H9 (cell line): ENCODE measurements at regions not wholly inside any gene's neighbourhood (a gene's known extent, or its start where the extent isn't known, plus 50 kb on each side); places are given as distances from the start of the nearest gene placed in this dataset.

Experiments
- DNase-seq: peaks from one replicate; pipeline ENCODE4 v3.0.0-alpha.2; 2017
- H2AFZ ChIP-seq: one replicate; pipeline ENCODE4 v1.6.1; 2013; ENCODE audit warnings: mild to moderate bottlenecking, low read length, control low read depth, moderate library complexity
- H2AK5ac ChIP-seq: 2 replicates; pipeline ENCODE4 v1.6.1; 2013; ENCODE audit warnings: low read length, control low read depth, mixed read lengths; ENCODE audit not compliant: insufficient read length
- H2BK120ac ChIP-seq: one replicate; pipeline ENCODE4 v1.6.1; 2013; ENCODE audit warnings: low read depth, mild to moderate bottlenecking, low read length, control low read depth, inconsistent platforms; ENCODE audit not compliant: poor library complexity, severe bottlenecking
- H2BK12ac ChIP-seq: 2 replicates; pipeline ENCODE4 v1.6.1; 2013; ENCODE audit warnings: low read length, control low read depth, mixed read lengths, low read depth; ENCODE audit not compliant: insufficient read length
- H2BK15ac ChIP-seq: 2 replicates; pipeline ENCODE4 v1.6.1; 2013; ENCODE audit warnings: low read depth, low read length, control low read depth
- H2BK20ac ChIP-seq: one replicate; pipeline ENCODE4 v1.6.1; 2013; ENCODE audit warnings: low read depth, mild to moderate bottlenecking, low read length, control low read depth, inconsistent platforms; ENCODE audit not compliant: poor library complexity, severe bottlenecking
- H2BK5ac ChIP-seq: 2 replicates; pipeline ENCODE4 v1.6.1; 2013; ENCODE audit warnings: low read length, control low read depth, mixed read lengths; ENCODE audit not compliant: insufficient read length
- H3K14ac ChIP-seq: 2 replicates; pipeline ENCODE4 v1.6.1; 2013; ENCODE audit warnings: low read length, control low read depth; ENCODE audit not compliant: insufficient read depth
- H3K18ac ChIP-seq: 2 replicates; pipeline ENCODE4 v1.6.1; 2013; ENCODE audit warnings: low read depth, mild to moderate bottlenecking, mixed read lengths, low read length, control low read depth; ENCODE audit not compliant: insufficient read length
- H3K23ac ChIP-seq: 2 replicates; pipeline ENCODE4 v1.6.1; 2013; ENCODE audit warnings: low read length, control low read depth, mixed read lengths, low read depth; ENCODE audit not compliant: insufficient read length
- H3K23me2 ChIP-seq: 2 replicates; pipeline ENCODE4 v1.6.1; 2013; ENCODE audit warnings: low read depth, mild to moderate bottlenecking, mixed read lengths, low read length, control low read depth; ENCODE audit not compliant: insufficient read length, poor library complexity, severe bottlenecking
- H3K27ac ChIP-seq: 2 replicates; pipeline ENCODE4 v1.5.1; 2013; ENCODE audit warnings: low read length, control low read depth, mixed read lengths, low read depth; ENCODE audit not compliant: insufficient read length
- H3K27me3 ChIP-seq: 2 replicates; pipeline ENCODE4 v1.6.1; 2013; ENCODE audit warnings: low read length, control low read depth, inconsistent platforms; ENCODE audit not compliant: insufficient read depth
- H3K4ac ChIP-seq: 2 replicates; pipeline ENCODE4 v1.6.1; 2013; ENCODE audit warnings: low read depth, mild to moderate bottlenecking, control low read depth, inconsistent platforms, low read length, moderate library complexity
- H3K4me1 ChIP-seq: 2 replicates; pipeline ENCODE4 v1.6.1; 2013; ENCODE audit warnings: low read length, control low read depth, inconsistent platforms; ENCODE audit not compliant: insufficient read depth
- H3K4me2 ChIP-seq: 2 replicates; pipeline ENCODE4 v1.6.1; 2013; ENCODE audit warnings: low read length, control low read depth, mixed read lengths; ENCODE audit not compliant: insufficient read length, insufficient read depth
- H3K56ac ChIP-seq: 2 replicates; pipeline ENCODE4 v1.6.1; 2013; ENCODE audit warnings: low read depth, mild to moderate bottlenecking, mixed read lengths, low read length, control low read depth; ENCODE audit not compliant: insufficient read length
- H3K79me1 ChIP-seq: 2 replicates; pipeline ENCODE4 v1.6.1; 2013; ENCODE audit warnings: low read depth, mild to moderate bottlenecking, moderate library complexity, low read length, control low read depth, inconsistent platforms; ENCODE audit not compliant: insufficient read depth, poor library complexity, severe bottlenecking
- H3K79me2 ChIP-seq: 2 replicates; pipeline ENCODE4 v1.6.1; 2013; ENCODE audit warnings: low read length, control low read depth, inconsistent platforms; ENCODE audit not compliant: insufficient read depth
- H3K9ac ChIP-seq: 2 replicates; pipeline ENCODE4 v1.6.1; 2013; ENCODE audit warnings: low read length, control low read depth, mixed read lengths; ENCODE audit not compliant: insufficient read length; ENCODE audit errors: extremely low read depth
- H3K9me3 ChIP-seq: one replicate; pipeline ENCODE4 v1.6.1; 2013; ENCODE audit warnings: low read depth, low read length, inconsistent platforms; ENCODE audit not compliant: control insufficient read depth
- H3T11ph ChIP-seq: one replicate; pipeline ENCODE4 v1.6.1; 2013; ENCODE audit warnings: mild to moderate bottlenecking, low read length, control low read depth, inconsistent platforms
- H4K20me1 ChIP-seq: one replicate; pipeline ENCODE4 v1.6.1; 2013; ENCODE audit not compliant: control insufficient read depth, insufficient read length, insufficient read depth
- H4K5ac ChIP-seq: 2 replicates; pipeline ENCODE4 v1.6.1; 2013; ENCODE audit warnings: low read depth, mild to moderate bottlenecking, mixed read lengths, low read length, control low read depth; ENCODE audit not compliant: insufficient read length
- H4K8ac ChIP-seq: replicated peaks from 2 replicates; pipeline ENCODE4 v1.6.1; 2013; ENCODE audit warnings: low read length, control low read depth, mixed read lengths, low read depth; ENCODE audit not compliant: insufficient read length
- H4K91ac ChIP-seq: 2 replicates; pipeline ENCODE4 v1.6.1; 2013; ENCODE audit warnings: low read depth, mild to moderate bottlenecking, moderate library complexity, mixed read lengths, low read length, control low read depth; ENCODE audit not compliant: insufficient read length
- H3K27ac Mint-ChIP-seq, 3 experiments: 2 replicates in 2 of 3; 3 replicates in 1 of 3; pipeline ENCODE4 v1.8.0; 2020 to 2021; ENCODE audit warnings: mixed read lengths in 3 of 3, mild to moderate bottlenecking in 1 of 3, moderate library complexity in 1 of 3
- H3K27me3 Mint-ChIP-seq: 2 replicates; pipeline ENCODE4 v1.8.0; 2021; ENCODE audit warnings: low read depth, mild to moderate bottlenecking, moderate library complexity, mixed read lengths
- H3K36me3 Mint-ChIP-seq, 3 experiments: 2 replicates in 2 of 3; 3 replicates in 1 of 3; pipeline ENCODE4 v1.8.0; 2020 to 2021; ENCODE audit warnings: low read depth in 3 of 3, mixed read lengths in 3 of 3; ENCODE audit not compliant: insufficient read depth in 1 of 3
- H3K4me1 Mint-ChIP-seq, 2 experiments: 2 replicates each; pipeline ENCODE4 v1.8.0; 2020; ENCODE audit warnings: mixed read lengths in 2 of 2
- H3K4me3 Mint-ChIP-seq, 2 experiments: 2 replicates in 1 of 2; 3 replicates in 1 of 2; pipeline ENCODE4 v1.8.0; 2020 to 2021; ENCODE audit warnings: mild to moderate bottlenecking in 2 of 2, mixed read lengths in 2 of 2, moderate library complexity in 1 of 2
- H3K9me3 Mint-ChIP-seq, 2 experiments: 2 replicates in 1 of 2; 3 replicates in 1 of 2; pipeline ENCODE4 v1.8.0; 2020; ENCODE audit warnings: mild to moderate bottlenecking in 2 of 2, mixed read lengths in 2 of 2, moderate library complexity in 1 of 2
- CTCF ChIP-seq: fragments of 200-600 bp; sonication (generic); conservative IDR thresholded peaks from 3 replicates; pipeline ENCODE4 v1.8.0; 2021; ENCODE audit warnings: antibody characterized with exemption, mild to moderate bottlenecking
- WGBS: extraction: QIAGEN DNeasy Blood & Tissue Kit; methylation state at CpG from one replicate; pipeline ENCODE4 v1.1.7; 2013; ENCODE audit warnings: missing lambda C conversion rate, low lambda C conversion rate, mixed read lengths; ENCODE audit not compliant: insufficient read length; ENCODE audit errors: extremely low coverage; 5-methylcytosine and 5-hydroxymethylcytosine counted together

GRCh38 chr2:502831-503230 is 174.4 kb downstream of the TMEM18 start:
- H3K27ac Mint-ChIP-seq: no peak overlapping the region
- TF ChIP-seq CTCF: no peak

More at GRCh38 chr2:502831-503230, 174.4 kb downstream of the TMEM18 start:
- no peak overlapping the region for H3K4me2 ChIP-seq
- no peak overlapping the region for H3K18ac ChIP-seq
- no peak overlapping the region for H2BK120ac ChIP-seq
- H3K23ac ChIP-seq: no peak overlapping the region
- H3K9ac ChIP-seq: no peak overlapping the region
- H3K79me2 ChIP-seq: no peaks in the 10 kb centered on the region
- H3K79me1 ChIP-seq: no peaks in the 10 kb centered on the region
- no peak for DNase-seq
- Mint-ChIP-seq H3K36me3 (no peaks in the 10 kb centered on the region), H3K9me3 (no peaks in the 10 kb centered on the region; a peak in 2 of 5 replicates), H3K27me3 (peaks cover 58% of the 10 kb centered on the region), H3K4me3 (no peak overlapping the region), H3K4me1 (peaks cover 17 to 18% of the 10 kb centered on the region in 2 experiments)
- no peak overlapping the region for H4K8ac ChIP-seq
- no peak overlapping the region for H4K91ac ChIP-seq
- no peak overlapping the region for H3K27ac ChIP-seq
- WGBS: no CpG with 5 or more reads among the region's 35 CpGs
- no peak overlapping the region for H2AFZ ChIP-seq
- no peak overlapping the region for H3K4ac ChIP-seq
- H2AK5ac ChIP-seq: no peak overlapping the region
- no peak overlapping the region for H3T11ph ChIP-seq
- H2BK15ac ChIP-seq: no peak overlapping the region
- H4K20me1 ChIP-seq: no peaks in the 10 kb centered on the region
- no peaks in the 10 kb centered on the region for H3K27me3 ChIP-seq
- no peak overlapping the region for H2BK20ac ChIP-seq
- no peak overlapping the region for H4K5ac ChIP-seq
- H2BK12ac ChIP-seq: no peak overlapping the region
- no peaks in the 10 kb centered on the region for H3K9me3 ChIP-seq
- H3K4me1 ChIP-seq: peaks cover 2% of the 10 kb centered on the region; the same call in 1 of the 2 replicates
- H3K14ac ChIP-seq: no peak overlapping the region
- no peak overlapping the region for H3K56ac ChIP-seq
- no peak overlapping the region for H2BK5ac ChIP-seq
- H3K23me2 ChIP-seq: no peaks in the 10 kb centered on the region
